GM21717 (cell line): ENCODE measurements at regions not wholly inside any gene's neighbourhood (a gene's known extent, or its start where the extent isn't known, plus 50 kb on each side); places are given as distances from the start of the nearest gene placed in this dataset.
"Not testable (repeated sequence)": the region's sequence is repeated elsewhere in the genome, so short reads cannot be mapped to it uniquely, and the experiment has no call there.

Experiments
- ATAC-seq: cut with Tn5 transposase; IDR thresholded peaks from one replicate; pipeline ENCODE4 v1.9.1; 2021; ENCODE audit warnings: mild to moderate bottlenecking, moderate library complexity; ENCODE audit not compliant: unreplicated experiment

- no peak for ATAC-seq
Observed at GRCh38 chr12:129959889-129960288, 56.1 kb upstream of the TMEM132D start.

- no peak for ATAC-seq
Observed at GRCh38 chr12:129961091-129961490, 57.3 kb upstream of the TMEM132D start.

GRCh38 chr12:129961856-129962255 lies 58.0 kb upstream of the TMEM132D start:
- no peak for ATAC-seq

GRCh38 chr12:129964300-129964699 lies 60.5 kb upstream of the TMEM132D start:
- no peak for ATAC-seq

GRCh38 chr12:129964826-129965457 lies 61.1 kb upstream of the TMEM132D start:
- ATAC-seq: no peak

- no peak for ATAC-seq
Observed at GRCh38 chr12:129966146-129966995, 62.5 kb upstream of the TMEM132D start.

- no peak for ATAC-seq
Observed at GRCh38 chr12:129971721-129972120, 67.9 kb upstream of the TMEM132D start.

GRCh38 chr12:129973236-129973961 lies 69.6 kb upstream of the TMEM132D start:
- no peak for ATAC-seq

- ATAC-seq: no peak
Observed at GRCh38 chr12:129984106-129984505, 80.3 kb upstream of the TMEM132D start.

GRCh38 chr12:129987841-129988240 lies 84.0 kb upstream of the TMEM132D start:
- no peak for ATAC-seq

GRCh38 chr12:129994634-129995033 lies 90.8 kb upstream of the TMEM132D start:
- ATAC-seq: no peak

- no peak for ATAC-seq
Observed at GRCh38 chr12:129997239-129997638, 93.4 kb upstream of the TMEM132D start.

- ATAC-seq: not testable (repeated sequence)
Observed at GRCh38 chr12:130004310-130004877, 100.6 kb upstream of the TMEM132D start.

GRCh38 chr12:130007771-130008170 lies 103.9 kb upstream of the TMEM132D start:
- ATAC-seq: no peak

GRCh38 chr12:130008241-130008640 lies 104.4 kb upstream of the TMEM132D start:
- ATAC-seq: no peak

GRCh38 chr12:130009961-130010360 lies 106.1 kb upstream of the TMEM132D start:
- ATAC-seq: no peak

- ATAC-seq: no peak
Observed at GRCh38 chr12:130011611-130012385, 108.0 kb upstream of the TMEM132D start.

GRCh38 chr12:130013771-130014484 lies 110.1 kb upstream of the TMEM132D start:
- ATAC-seq: no peak

- ATAC-seq: no peak
Observed at GRCh38 chr12:130014485-130014807, 110.6 kb upstream of the TMEM132D start.

GRCh38 chr12:130016194-130016593 lies 112.4 kb upstream of the TMEM132D start:
- ATAC-seq: no peak
